Heart left ventricle (tissue), 16 donors: ENCODE measurements at regions not wholly inside any gene's neighbourhood (a gene's known extent, or its start where the extent isn't known, plus 50 kb on each side); places are given as distances from the start of the nearest gene placed in this dataset.

Experiments
- ATAC-seq, 4 donors: fragments of 200-7000 bp; cut with Tn5 transposase; one replicate each; pipeline ENCODE4 v1.9.1; 2020 to 2022; ENCODE audit warnings: moderate library complexity in 4 of 4, mild to moderate bottlenecking in 3 of 4, moderate number of reproducible peaks in 1 of 4
- DNase-seq, 5 donors: peaks; one replicate each; pipeline ENCODE4 v3.0.0-alpha.2; 2020
- H3K27ac ChIP-seq, 12 donors: fragments of 200-600 bp; sonication (generic) in 4 of 12; one replicate each; pipeline versions ENCODE4 v1.5.0 to v1.8.0; 2016 to 2022; ENCODE audit warnings: mild to moderate bottlenecking in 2 of 12
- H3K27me3 ChIP-seq, 9 donors: fragments of 200-600 bp; sonication (generic) in 2 of 9; one replicate each; pipeline versions ENCODE4 v1.5.1 to v1.8.0; 2016 to 2022; ENCODE audit warnings: mild to moderate bottlenecking in 3 of 9
- H3K36me3 ChIP-seq, 9 donors: fragments of 200-600 bp; sonication (generic) in 2 of 9; one replicate each; pipeline versions ENCODE4 v1.5.0 to v1.8.0; 2018 to 2022; ENCODE audit warnings: mild to moderate bottlenecking in 2 of 9
- H3K4me1 ChIP-seq, 12 donors: fragments of 200-600 bp; sonication (generic) in 4 of 12; one replicate each; pipeline versions ENCODE4 v1.5.0 to v1.8.0; 2016 to 2022; ENCODE audit warnings: mild to moderate bottlenecking in 3 of 12
- H3K4me3 ChIP-seq, 12 donors: fragments of 200-600 bp; sonication (generic) in 4 of 12; one replicate each; pipeline versions ENCODE4 v1.5.0 to v1.8.0; 2017 to 2022; ENCODE audit warnings: mild to moderate bottlenecking in 9 of 12, moderate library complexity in 4 of 12
- H3K9me3 ChIP-seq, 12 donors: fragments of 200-600 bp; sonication (generic) in 4 of 12; one replicate each; pipeline versions ENCODE4 v1.5.0 to v1.8.0; 2016 to 2022; ENCODE audit warnings: mild to moderate bottlenecking in 1 of 12
- CTCF ChIP-seq, 12 donors: fragments of 200-600 bp; sonication (generic) in 4 of 12; IDR thresholded peaks; one replicate each; pipeline versions ENCODE4 v1.5.0 to v1.8.0; 2018 to 2022; ENCODE audit warnings: antibody characterized with exemption in 12 of 12, mild to moderate bottlenecking in 5 of 12
- POLR2A ChIP-seq, 2 donors: fragments of 450-650 bp; IDR thresholded peaks; one replicate each; pipeline ENCODE4 v1.6.1; 2017; ENCODE audit warnings: antibody characterized with exemption in 2 of 2, mild to moderate bottlenecking in 2 of 2, moderate library complexity in 2 of 2
- WGBS, 4 donors: extraction: QIAGEN DNeasy Blood & Tissue Kit in 2 of 4; methylation state at CpG; one replicate each; pipeline versions ENCODE4 v1.1.5 to v1.1.7; 2013 to 2018; 5-methylcytosine and 5-hydroxymethylcytosine counted together
- intact Hi-C, 10 donors: fragments of 100-400 bp; cut with DNase I; formaldehyde crosslinking; loops; one replicate each; pipeline versions ENCODE4 v1.11.1 to v1.14.2; 2022
- donor health status: ischemic (EF 13 %, LVEDD 7.1; RV severe dilation, severe dysfunction).
- donor health status: healthy with polysubstance abuse.
- donor health status: DM: no; HTN: yes; CAD: no.
- donor health status: DM: no; HTN: no; CAD: no.
- donor health status: ischemic (EF 25% LVEDD 6.9; RV normal size, moderate dysfunction).
- donor health status: ischemic (EF 25% LVEDD 5.7; RV mildly dilated, moderate dysfunction).
- donor health status: healthy.
- donor health status: DM: yes; HTN: yes; CAD: no.
- donor health status: ischemic (EF 35%, LVEDD 5.7; RV mildly dilated, moderate dysfunction).
- donor health status: nonischemic (EF 11% LVEDD 7.7; RV severe dilation, severe dysfunction).
- donor health status: DM: yes; HTN: yes; CAD: no.
- donor health status: PGD.
- donor health status: ischemic (EF 29% LVEDD 5.4; RV normal size, mild dysfunction).
- donor health status: nonischemic (EF 23%, LVEDD 6.1; RV moderate dilation, normal function).

GRCh38 chr7:54166419-54166818, 375.8 kb upstream of the VSTM2A start:
- no peaks in the 10 kb centered on the region for H3K4me1 ChIP-seq
- no peaks in the 10 kb centered on the region for H3K36me3 ChIP-seq
- ATAC-seq (no peak), DNase-seq (no peak)
- 67 to 86% (median 82%) methylated on average over 4 of the region's 4 CpGs for WGBS, 4 donors
- peaks cover 0 to 7% (median 0%) of the 10 kb centered on the region in 12 donors for H3K9me3 ChIP-seq
- intact Hi-C loops = no loop called here
- no peak overlapping the region for H3K4me3 ChIP-seq
- TF ChIP-seq CTCF (IDR thresholded peaks at IDR 0.05) (no peak), POLR2A (IDR thresholded peaks at IDR 0.05) (no peak)
- H3K27ac ChIP-seq = no peak overlapping the region
- no peaks in the 10 kb centered on the region for H3K27me3 ChIP-seq

DNA sequence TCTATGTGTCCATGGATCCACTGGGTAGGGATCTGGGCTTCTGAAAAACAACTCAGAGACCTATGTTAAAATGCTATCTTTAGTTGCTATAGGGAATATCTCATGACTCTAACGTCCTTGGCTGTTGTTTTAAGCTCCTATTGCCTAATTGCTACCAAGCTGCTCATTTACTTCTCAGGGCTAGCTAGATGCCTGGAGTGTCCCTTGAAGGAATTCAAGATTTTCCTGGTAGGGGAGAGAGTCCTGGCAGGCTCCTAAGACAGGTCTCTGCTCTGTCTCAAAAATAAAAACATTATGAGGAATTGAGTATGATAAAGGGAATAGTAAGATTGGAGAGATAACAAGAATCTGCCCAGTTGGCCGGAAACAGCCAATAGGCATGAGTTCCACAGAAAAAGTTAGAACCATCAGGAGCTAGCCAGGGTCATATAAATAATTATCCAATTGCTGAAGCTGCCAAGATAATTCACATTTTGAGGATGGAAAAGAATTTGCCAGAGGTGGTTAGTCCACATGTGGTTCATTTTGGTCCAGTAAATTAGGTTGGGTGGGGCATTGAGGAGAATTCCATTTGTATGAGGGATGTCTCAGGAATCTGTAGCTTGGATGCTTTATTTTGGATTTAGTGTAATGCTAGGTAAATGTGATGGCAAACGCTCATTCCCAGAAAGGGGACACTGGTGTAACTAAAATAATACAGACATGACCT, 362.7 kb upstream of the VSTM2A start:
- WGBS, 4 donors = 64 to 71% (median 67%) methylated on average over 3 of the region's 3 CpGs
- ATAC-seq = no peak

DNA sequence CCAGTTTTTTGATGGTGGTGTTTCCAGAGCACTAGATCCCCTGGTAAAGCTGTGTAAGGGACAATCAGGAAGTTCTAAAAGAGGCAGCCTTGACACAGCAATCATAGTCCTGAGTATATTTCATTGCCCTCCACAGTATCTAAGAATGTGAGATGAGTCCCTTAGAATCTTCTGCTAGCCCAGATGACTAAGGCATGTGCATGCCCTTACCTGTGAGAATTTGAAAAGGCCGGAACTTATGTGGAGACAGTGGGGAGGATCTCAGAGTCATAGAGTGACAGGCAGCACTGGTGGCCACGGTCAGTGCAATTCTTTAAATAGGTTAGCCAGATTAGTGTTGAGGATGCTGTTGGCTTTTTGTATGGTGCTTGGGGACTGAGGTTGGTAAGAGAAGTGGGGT, 361.4 kb upstream of the VSTM2A start:
- TF ChIP-seq POLR2A (IDR thresholded peaks at IDR 0.05) (no peak), CTCF (IDR thresholded peaks at IDR 0.05) (no peak)
- Histone ChIP-seq H3K4me1 (no peaks in the 10 kb centered on the region), H3K4me3 (no peak overlapping the region), H3K36me3 (no peaks in the 10 kb centered on the region), H3K27me3 (no peaks in the 10 kb centered on the region), H3K27ac (no peak overlapping the region), H3K9me3 (peaks cover 0 to 21% (median 0%) of the 10 kb centered on the region in 12 donors)
- DNase-seq (no peak), ATAC-seq (no peak)
- intact Hi-C loops = no loop called here
- WGBS, 4 donors = 59 to 85% (median 82%) methylated on average over 2 of the region's 2 CpGs

More for the DNA sequence above, 362.7 kb upstream of the VSTM2A start:
- Histone ChIP-seq H3K4me3 (no peak overlapping the region), H3K27ac (no peak overlapping the region), H3K36me3 (no peaks in the 10 kb centered on the region), H3K9me3 (peaks cover 0 to 15% (median 0%) of the 10 kb centered on the region in 12 donors), H3K27me3 (no peaks in the 10 kb centered on the region), H3K4me1 (no peaks in the 10 kb centered on the region)
- no peak for DNase-seq
- no peak for TF ChIP-seq POLR2A (IDR thresholded peaks at IDR 0.05)
- no peak for TF ChIP-seq CTCF (IDR thresholded peaks at IDR 0.05)
- intact Hi-C loops = no loop called here

GRCh38 chr7:54183055-54183454, 359.1 kb upstream of the VSTM2A start:
- intact Hi-C loops = no loop called here
- H3K4me1 ChIP-seq = no peaks in the 10 kb centered on the region
- H3K36me3 ChIP-seq = no peaks in the 10 kb centered on the region
- TF ChIP-seq CTCF (IDR thresholded peaks at IDR 0.05) = no peak
- TF ChIP-seq POLR2A (IDR thresholded peaks at IDR 0.05) = no peak
- no peak overlapping the region for H3K4me3 ChIP-seq
- H3K9me3 ChIP-seq = peaks cover 0 to 21% (median 0%) of the 10 kb centered on the region in 12 donors
- H3K27me3 ChIP-seq = no peaks in the 10 kb centered on the region
- ATAC-seq (no peak), DNase-seq (no peak)
- no peak overlapping the region for H3K27ac ChIP-seq
- 36 to 67% (median 39%) methylated on average over 2 of the region's 2 CpGs for WGBS, 4 donors
